ENCODE measurements at regions not wholly inside any gene's neighbourhood (a gene's known extent, or its start where the extent isn't known, plus 50 kb on each side); places are given as distances from the start of the nearest gene placed in this dataset.
"Not testable (repeated sequence)": the region's sequence is repeated elsewhere in the genome, so short reads cannot be mapped to it uniquely, and the experiment has no call there.

DNA sequence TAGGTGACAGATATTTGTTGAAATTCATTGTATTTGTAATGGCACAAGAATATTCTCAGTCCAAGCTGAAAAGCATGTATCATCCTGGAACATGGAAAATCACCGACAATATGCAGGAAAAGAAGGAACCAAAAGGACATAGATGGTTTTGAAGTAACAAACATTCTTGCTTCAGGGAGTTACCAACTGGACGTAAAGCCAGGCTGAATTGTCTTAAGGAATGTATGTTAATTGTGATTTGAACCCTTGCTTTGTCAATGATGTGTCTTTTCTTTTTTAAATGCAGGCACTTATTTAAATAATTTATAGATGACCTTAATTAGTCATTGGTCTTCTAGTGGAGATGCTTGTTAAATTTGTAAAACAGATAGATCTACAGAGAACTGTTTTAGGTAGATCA lies 489.4 kb upstream of the ZP4 start:
- DNase-seq (ENCODE audit: low spot score in 2 of 2): peak in 1 of 2 experiments; percentile 11
- in situ Hi-C loops (cut with MboI; ENCODE audit: low sequenced_read_pairs): no loop called here
- Histone ChIP-seq H3K27me3 (ENCODE audit: low read depth) (no peaks in the 10 kb centered on the region), H3K9me3 (no peaks in the 10 kb centered on the region), H3K36me3 (replicated peaks) (no peaks in the 10 kb centered on the region), H3K4me3 (no peak overlapping the region), H3K4me1 (peaks cover 21% of the 10 kb centered on the region)

DNA sequence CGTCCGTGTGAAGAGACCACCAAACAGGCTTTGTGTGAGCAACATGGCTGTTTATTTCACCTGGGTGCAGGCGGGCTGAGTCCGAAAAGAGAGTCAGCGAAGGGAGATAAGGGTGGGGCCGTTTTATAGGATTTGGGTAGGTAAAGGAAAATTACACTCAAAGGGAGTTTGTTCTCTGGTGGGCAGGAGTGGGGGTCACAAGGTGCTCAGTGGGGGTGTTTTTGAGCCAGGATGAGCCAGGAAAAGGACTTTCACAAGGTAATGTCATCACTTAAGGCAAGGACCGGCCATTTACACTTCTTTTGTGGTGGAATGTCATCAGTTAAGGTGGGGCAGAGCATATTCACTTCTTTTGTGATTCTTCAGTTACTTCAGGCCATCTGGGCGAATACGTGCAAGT lies 488.7 kb upstream of the ZP4 start:
- H3K9me3 ChIP-seq; H3K4me3 ChIP-seq; H3K36me3 ChIP-seq (replicated peaks); H3K27me3 ChIP-seq (ENCODE audit: low read depth); in situ Hi-C loops (cut with MboI; ENCODE audit: low sequenced_read_pairs); DNase-seq (ENCODE audit: low spot score in 2 of 2): not testable (repeated sequence)
- peaks cover 21% of the 10 kb centered on the region for H3K4me1 ChIP-seq

DNA sequence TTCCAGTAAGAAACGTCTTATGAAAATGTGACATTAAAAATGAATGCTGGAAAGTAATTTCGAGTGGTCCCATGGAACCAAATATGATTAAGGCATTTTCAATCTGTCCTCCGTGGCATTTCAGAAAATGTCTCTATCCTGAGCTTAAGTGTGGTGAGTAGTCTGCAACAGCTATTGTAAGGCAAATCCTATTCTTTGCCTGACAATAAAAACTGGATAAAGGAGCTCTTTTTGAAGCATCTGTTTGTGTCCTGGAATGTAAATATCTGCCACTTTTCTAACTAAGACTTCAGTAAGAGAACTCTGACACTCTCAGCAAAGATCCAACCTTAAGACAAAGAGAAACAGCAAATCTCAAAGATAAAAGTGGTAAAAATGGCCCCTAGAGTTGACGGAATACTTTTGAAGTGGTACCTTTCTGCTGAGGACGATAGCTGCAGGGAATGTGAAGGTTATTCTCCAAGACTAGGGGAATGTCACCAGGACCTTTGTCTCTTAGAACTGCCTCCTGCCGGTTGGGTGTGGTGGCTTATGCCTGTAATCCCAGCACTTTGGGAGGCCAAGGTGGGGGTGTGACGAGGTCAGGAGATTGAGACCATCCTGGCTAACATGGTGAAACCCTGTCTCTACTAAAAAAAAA lies 486.7 kb upstream of the ZP4 start:
- H3K27me3 ChIP-seq (ENCODE audit: low read depth): no peaks in the 10 kb centered on the region
- H3K36me3 ChIP-seq (replicated peaks): no peaks in the 10 kb centered on the region
- in situ Hi-C loops (cut with MboI; ENCODE audit: low sequenced_read_pairs): no loop called here
- peak; percentile 62 to 88 for DNase-seq (ENCODE audit: low spot score in 2 of 2)
- H3K4me1 ChIP-seq: peaks cover 21% of the 10 kb centered on the region
- no peaks in the 10 kb centered on the region for H3K9me3 ChIP-seq
- no peak overlapping the region for H3K4me3 ChIP-seq

GRCh38 chr1:238370599-238370998 lies 479.9 kb upstream of the ZP4 start:
- Histone ChIP-seq H3K36me3 (replicated peaks) (no peaks in the 10 kb centered on the region), H3K9me3 (no peaks in the 10 kb centered on the region), H3K4me1 (no peaks in the 10 kb centered on the region), H3K27me3 (ENCODE audit: low read depth) (no peaks in the 10 kb centered on the region), H3K4me3 (no peak overlapping the region)
- in situ Hi-C loops (cut with MboI; ENCODE audit: low sequenced_read_pairs): no loop called here
- no peak for DNase-seq (ENCODE audit: low spot score in 2 of 2)

GRCh38 chr1:238364214-238364892 lies 473.6 kb upstream of the ZP4 start:
- H3K27me3 ChIP-seq (ENCODE audit: low read depth): no peaks in the 10 kb centered on the region
- no peaks in the 10 kb centered on the region for H3K36me3 ChIP-seq (replicated peaks)
- no peak for DNase-seq (ENCODE audit: low spot score in 2 of 2)
- no peaks in the 10 kb centered on the region for H3K9me3 ChIP-seq
- in situ Hi-C loops (cut with MboI; ENCODE audit: low sequenced_read_pairs): no loop called here
- H3K4me3 ChIP-seq: no peak overlapping the region
- no peaks in the 10 kb centered on the region for H3K4me1 ChIP-seq

DNA sequence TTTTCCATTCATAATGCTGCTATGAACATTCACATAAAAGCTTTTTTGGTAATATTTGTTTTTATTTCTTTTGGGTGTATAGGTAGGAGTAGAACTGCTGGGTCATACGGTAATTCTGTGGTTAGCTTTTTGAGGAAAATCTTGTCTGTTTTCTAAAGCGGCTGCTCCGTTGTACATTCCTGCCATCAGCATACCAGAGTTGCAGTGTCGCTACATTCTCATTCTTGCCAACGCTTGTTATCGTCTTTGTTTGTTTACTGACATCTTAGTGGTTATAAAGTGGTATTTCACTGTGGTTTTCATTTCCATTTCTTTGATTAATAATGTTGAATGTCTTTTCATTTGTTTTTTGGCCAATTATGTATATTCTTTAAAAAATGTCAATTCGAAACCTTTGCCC lies 469.8 kb upstream of the ZP4 start:
- Histone ChIP-seq H3K4me3 (no peak overlapping the region), H3K9me3 (no peaks in the 10 kb centered on the region), H3K27me3 (ENCODE audit: low read depth) (no peaks in the 10 kb centered on the region), H3K4me1 (no peaks in the 10 kb centered on the region), H3K36me3 (replicated peaks) (no peaks in the 10 kb centered on the region)
- no peak for DNase-seq (ENCODE audit: low spot score in 2 of 2)
- in situ Hi-C loops (cut with MboI; ENCODE audit: low sequenced_read_pairs): no loop called here

GRCh38 chr1:238350471-238350870 lies 459.7 kb upstream of the ZP4 start:
- Histone ChIP-seq H3K4me1 (no peaks in the 10 kb centered on the region), H3K36me3 (replicated peaks) (no peaks in the 10 kb centered on the region), H3K9me3 (no peaks in the 10 kb centered on the region; the same call in 1 of the 2 replicates), H3K4me3 (no peak overlapping the region), H3K27me3 (ENCODE audit: low read depth) (no peaks in the 10 kb centered on the region)
- in situ Hi-C loops (cut with MboI; ENCODE audit: low sequenced_read_pairs): no loop called here
- DNase-seq (ENCODE audit: low spot score in 2 of 2): no peak

DNA sequence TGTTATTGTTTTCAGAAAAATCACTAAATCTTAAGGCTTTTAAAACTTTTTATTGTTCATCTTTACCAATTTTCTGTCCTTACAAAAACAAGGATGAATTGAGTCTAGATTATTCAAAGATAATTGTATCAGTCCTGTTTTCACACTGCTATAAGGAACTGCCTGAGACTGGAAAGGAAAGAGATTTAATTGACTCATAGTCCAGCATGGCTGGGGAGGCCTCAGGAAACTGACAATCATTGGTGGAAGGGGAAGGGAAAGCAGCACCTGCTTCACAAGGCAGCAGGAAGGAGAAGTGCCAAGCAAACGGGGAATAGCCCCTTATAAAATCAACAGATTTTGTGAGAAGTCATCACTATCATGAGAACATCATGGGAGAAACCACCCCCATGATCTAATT lies 455.6 kb upstream of the ZP4 start:
- no peaks in the 10 kb centered on the region for H3K4me1 ChIP-seq
- H3K27me3 ChIP-seq (ENCODE audit: low read depth): no peaks in the 10 kb centered on the region
- DNase-seq (ENCODE audit: low spot score in 2 of 2): no peak
- in situ Hi-C loops (cut with MboI; ENCODE audit: low sequenced_read_pairs): no loop called here
- H3K4me3 ChIP-seq: no peak overlapping the region
- H3K36me3 ChIP-seq (replicated peaks): no peaks in the 10 kb centered on the region
- H3K9me3 ChIP-seq: no peaks in the 10 kb centered on the region

DNA sequence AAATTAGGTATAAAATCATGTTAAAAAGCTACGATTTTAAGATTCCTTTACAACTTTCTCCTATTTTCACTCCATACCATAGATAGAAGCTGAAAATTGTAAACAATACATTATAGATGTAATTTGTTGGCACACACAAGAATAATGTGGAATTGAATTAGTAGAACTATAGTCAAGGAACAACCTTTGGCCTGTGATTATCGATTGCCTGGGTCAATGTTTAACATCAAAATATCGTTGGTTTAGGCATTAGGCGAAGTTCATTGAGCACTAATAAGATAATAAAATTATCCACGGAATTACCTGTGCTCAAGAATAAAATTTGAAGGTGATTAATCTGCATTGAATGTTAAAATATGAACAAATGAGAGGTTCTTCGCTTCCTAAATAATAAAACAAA lies 455.1 kb upstream of the ZP4 start:
- no peaks in the 10 kb centered on the region for H3K4me1 ChIP-seq
- H3K36me3 ChIP-seq (replicated peaks): no peaks in the 10 kb centered on the region
- no peaks in the 10 kb centered on the region for H3K9me3 ChIP-seq
- H3K27me3 ChIP-seq (ENCODE audit: low read depth): no peaks in the 10 kb centered on the region
- DNase-seq (ENCODE audit: low spot score in 2 of 2): no peak
- in situ Hi-C loops (cut with MboI; ENCODE audit: low sequenced_read_pairs): no loop called here
- H3K4me3 ChIP-seq: no peak overlapping the region

GRCh38 chr1:238343852-238344251 lies 453.1 kb upstream of the ZP4 start:
- Histone ChIP-seq H3K9me3 (no peaks in the 10 kb centered on the region), H3K36me3 (replicated peaks) (no peaks in the 10 kb centered on the region), H3K4me1 (no peaks in the 10 kb centered on the region), H3K27me3 (ENCODE audit: low read depth) (no peaks in the 10 kb centered on the region), H3K4me3 (no peak overlapping the region)
- in situ Hi-C loops (cut with MboI; ENCODE audit: low sequenced_read_pairs): no loop called here
- DNase-seq (ENCODE audit: low spot score in 2 of 2): no peak

- no peak overlapping the region for H3K4me3 ChIP-seq
- no peaks in the 10 kb centered on the region for H3K36me3 ChIP-seq (replicated peaks)
- DNase-seq (ENCODE audit: low spot score in 2 of 2): no peak
- H3K4me1 ChIP-seq: 0 out of 2 replicates have a peak, but pooled peaks cover 3% of the 10 kb centered on the region
- no peaks in the 10 kb centered on the region for H3K27me3 ChIP-seq (ENCODE audit: low read depth)
- in situ Hi-C loops (cut with MboI; ENCODE audit: low sequenced_read_pairs): no loop called here
- H3K9me3 ChIP-seq: no peaks in the 10 kb centered on the region
Observed at GRCh38 chr1:238341395-238341794, 450.7 kb upstream of the ZP4 start.

- Histone ChIP-seq H3K27me3 (ENCODE audit: low read depth) (no peaks in the 10 kb centered on the region), H3K4me3 (no peak overlapping the region), H3K4me1 (0 out of 2 replicates have a peak, but pooled peaks cover 3% of the 10 kb centered on the region), H3K36me3 (replicated peaks) (no peaks in the 10 kb centered on the region), H3K9me3 (no peaks in the 10 kb centered on the region)
- no peak for DNase-seq (ENCODE audit: low spot score in 2 of 2)
- in situ Hi-C loops (cut with MboI; ENCODE audit: low sequenced_read_pairs): no loop called here
Observed at GRCh38 chr1:238340989-238341388, 450.3 kb upstream of the ZP4 start.

DNA sequence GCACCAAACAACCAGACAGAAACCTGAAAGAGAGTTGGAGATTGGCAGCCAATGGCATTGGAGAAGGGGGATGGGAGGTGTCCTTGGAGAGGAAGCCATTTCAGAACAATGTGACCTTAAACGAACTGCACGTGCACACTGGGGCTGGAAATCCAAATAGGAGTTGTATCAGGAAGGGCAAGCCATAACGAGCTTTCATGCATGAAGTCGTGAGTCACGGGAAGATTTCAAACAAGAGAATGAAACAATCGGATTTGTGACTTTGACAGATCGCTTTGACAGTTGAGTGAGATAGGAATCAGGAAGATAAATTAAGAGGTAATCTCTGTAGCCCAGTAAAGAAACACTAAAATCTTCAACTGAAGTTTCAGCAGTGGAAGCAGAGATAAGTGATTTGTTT lies 445.8 kb upstream of the ZP4 start:
- Histone ChIP-seq H3K4me1 (0 out of 2 replicates have a peak, but pooled peaks cover 3% of the 10 kb centered on the region), H3K4me3 (no peak overlapping the region), H3K9me3 (no peaks in the 10 kb centered on the region), H3K27me3 (ENCODE audit: low read depth) (no peaks in the 10 kb centered on the region), H3K36me3 (replicated peaks) (no peaks in the 10 kb centered on the region)
- no peak for DNase-seq (ENCODE audit: low spot score in 2 of 2)
- in situ Hi-C loops (cut with MboI; ENCODE audit: low sequenced_read_pairs): no loop called here

DNA sequence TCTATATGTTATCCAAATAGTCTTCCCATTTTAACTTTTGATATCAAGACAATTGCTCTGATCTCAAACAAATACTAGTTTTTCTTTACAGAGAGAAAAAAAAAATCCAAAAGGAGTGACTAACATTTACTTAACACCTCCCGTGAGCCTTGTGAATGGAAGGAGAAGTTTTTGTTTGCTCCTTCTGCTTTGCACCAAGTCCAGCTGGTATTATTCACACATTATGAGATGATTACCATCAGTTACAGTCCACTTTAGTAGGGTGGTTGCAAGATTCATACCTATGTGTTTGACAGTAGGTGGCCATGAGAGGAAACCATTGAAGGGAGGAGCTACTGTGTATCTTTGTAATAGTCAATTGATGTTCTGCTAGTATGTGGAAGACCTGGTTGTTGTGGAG lies 443.4 kb upstream of the ZP4 start:
- DNase-seq (ENCODE audit: low spot score in 2 of 2): no peak
- H3K4me1 ChIP-seq: 0 out of 2 replicates have a peak, but pooled peaks cover 3% of the 10 kb centered on the region
- H3K9me3 ChIP-seq: no peaks in the 10 kb centered on the region
- H3K36me3 ChIP-seq (replicated peaks): no peaks in the 10 kb centered on the region
- H3K4me3 ChIP-seq: no peak overlapping the region
- in situ Hi-C loops (cut with MboI; ENCODE audit: low sequenced_read_pairs): no loop called here
- no peaks in the 10 kb centered on the region for H3K27me3 ChIP-seq (ENCODE audit: low read depth)
